ENCODE measurements at regions not wholly inside any gene's neighbourhood (a gene's known extent, or its start where the extent isn't known, plus 50 kb on each side); places are given as distances from the start of the nearest gene placed in this dataset.

DNA sequence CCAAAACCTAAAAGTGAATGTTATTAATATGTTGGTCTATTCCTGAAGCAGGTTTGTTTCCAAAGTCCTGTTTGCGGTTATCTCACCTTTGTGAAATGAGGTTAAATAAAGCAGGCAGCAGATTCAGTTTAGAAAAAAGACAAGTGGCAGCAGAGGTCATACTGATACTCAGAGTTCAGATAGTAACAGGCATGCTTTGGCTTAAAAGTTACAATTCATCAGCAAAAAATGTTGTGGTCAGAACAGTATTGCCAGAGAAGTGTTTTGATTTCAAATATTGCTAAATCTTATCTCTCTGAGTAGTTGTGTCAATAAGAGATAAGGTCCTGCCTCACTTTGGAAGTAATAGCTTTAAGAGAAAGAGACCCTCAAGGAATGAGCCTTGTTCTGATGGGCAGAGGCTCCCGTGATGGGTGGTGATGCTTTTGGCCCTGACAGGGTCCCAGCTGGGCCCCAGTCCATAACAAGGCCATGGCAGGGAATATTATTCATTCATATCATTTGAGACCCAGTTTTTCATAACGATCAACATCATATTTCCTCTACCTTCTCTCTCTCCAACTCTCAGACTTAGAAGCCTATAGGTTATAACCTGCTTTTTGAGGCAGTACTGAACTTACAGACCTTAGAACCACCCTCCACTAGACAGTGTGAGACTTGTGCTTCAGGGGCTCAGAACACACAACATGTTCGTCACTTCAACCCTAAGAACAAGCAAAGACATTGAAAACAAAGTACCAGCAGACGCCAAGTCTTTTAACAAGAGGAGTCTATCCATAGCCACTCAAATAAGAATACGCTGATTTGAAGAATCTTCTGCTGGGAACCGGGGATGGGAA, 58.5 kb upstream of the AHR start:
- ATAC-seq = no peak

DNA sequence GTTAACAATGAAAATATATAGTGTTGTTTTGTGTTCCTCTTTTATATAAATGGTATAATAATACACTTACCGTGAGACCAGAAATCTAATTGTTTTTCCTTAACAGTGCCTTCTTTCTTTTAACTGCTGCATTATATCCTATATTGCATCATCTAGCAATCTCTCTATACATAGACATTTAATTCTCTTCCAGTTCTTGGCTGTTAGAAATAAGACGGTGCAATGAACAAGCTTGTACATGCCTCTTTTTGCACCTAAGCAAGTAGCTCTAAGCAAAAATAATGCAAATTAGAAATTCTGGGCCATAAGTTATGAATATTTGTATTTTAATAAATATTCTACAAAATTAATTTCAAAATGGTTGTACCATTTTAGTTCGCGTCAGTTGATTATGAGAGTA, 55.9 kb upstream of the AHR start:
- no peak for ATAC-seq

DNA sequence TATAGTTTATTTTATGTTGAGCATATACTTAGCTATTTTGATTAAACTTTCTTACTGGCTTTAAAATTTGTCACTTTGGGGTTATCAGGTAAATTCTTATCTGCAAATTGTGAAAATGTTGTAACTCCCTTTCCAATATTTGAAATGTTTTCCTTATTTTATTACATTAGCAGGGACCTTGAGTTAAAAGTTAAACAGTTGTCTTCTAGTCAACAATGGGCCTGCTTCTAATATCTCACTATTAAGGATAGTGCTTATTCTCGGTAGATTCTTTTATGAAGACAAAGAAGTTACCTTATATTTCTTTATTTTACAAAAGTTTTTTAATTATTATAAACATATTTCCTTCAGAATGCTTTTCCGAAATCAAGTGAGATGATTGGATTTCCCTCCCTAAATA, 53.7 kb upstream of the AHR start:
- no peak for ATAC-seq

DNA sequence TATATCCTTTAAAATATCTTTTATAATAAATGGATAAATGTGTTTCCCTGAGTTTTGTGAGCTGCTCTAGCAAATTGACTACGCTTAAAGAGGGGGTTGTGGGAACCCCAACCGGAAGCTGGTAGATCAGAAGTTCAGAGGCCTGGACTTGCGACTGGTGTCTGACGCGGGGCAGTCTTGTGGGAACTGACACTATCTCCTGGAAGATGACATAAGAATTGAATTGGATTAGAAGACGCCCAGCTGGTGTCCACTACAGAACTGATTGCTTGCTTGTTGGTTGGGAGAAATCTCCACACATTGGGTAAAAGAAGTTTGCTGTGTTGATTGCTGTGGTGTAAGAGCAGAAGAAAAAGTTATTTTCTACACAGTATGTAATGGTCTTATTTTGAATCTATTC, 51.1 kb upstream of the AHR start:
- no peak for ATAC-seq

DNA sequence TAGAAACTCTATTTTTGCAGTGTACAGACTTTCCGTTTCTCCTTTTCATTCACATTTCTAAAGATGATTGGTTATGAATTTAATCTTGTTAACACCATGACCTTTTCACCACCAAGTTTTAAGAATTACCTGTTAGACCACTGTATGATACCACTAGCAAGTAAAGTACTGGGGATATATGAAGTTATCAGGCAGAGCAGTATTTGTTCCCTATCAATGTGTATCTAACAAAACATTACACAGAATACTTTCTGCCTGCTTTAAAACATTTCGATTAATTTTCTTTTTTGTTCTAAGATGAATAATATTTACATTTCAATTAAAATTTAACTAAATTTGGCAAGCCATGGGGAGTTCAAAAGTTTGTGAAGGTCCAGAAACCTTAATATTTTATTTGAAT, 49.9 kb upstream of the AHR start:
- ATAC-seq = no peak
